Loucy (cell line): ENCODE measurements at regions not wholly inside any gene's neighbourhood (a gene's known extent, or its start where the extent isn't known, plus 50 kb on each side); places are given as distances from the start of the nearest gene placed in this dataset.
"Not testable (repeated sequence)": the region's sequence is repeated elsewhere in the genome, so short reads cannot be mapped to it uniquely, and the experiment has no call there.

Experiments
- H2AFZ ChIP-seq: fragments of 200-600 bp; sonication (generic); 2 replicates; pipeline ENCODE4 v1.6.0; 2016; ENCODE audit warnings: antibody characterized with exemption, mild to moderate bottlenecking, low read length, moderate library complexity
- H3F3A ChIP-seq: fragments of 200-600 bp; 2 replicates; pipeline ENCODE4 v1.6.0; 2016; ENCODE audit warnings: antibody characterized with exemption, low read depth, mild to moderate bottlenecking
- H3K27me3 ChIP-seq: fragments of 200-600 bp; sonication (generic); 2 replicates; pipeline ENCODE4 v1.6.1; 2014; ENCODE audit warnings: low read length, mild to moderate bottlenecking; ENCODE audit not compliant: insufficient read depth, poor library complexity, severe bottlenecking
- H3K36me3 ChIP-seq: fragments of 200-600 bp; sonication (generic); 2 replicates; pipeline ENCODE4 v1.6.1; 2016; ENCODE audit warnings: low read length; ENCODE audit not compliant: insufficient read depth
- H3K4me1 ChIP-seq: fragments of 200-600 bp; sonication (generic); 2 replicates; pipeline ENCODE4 v1.5.1; 2014; ENCODE audit warnings: low read length, mild to moderate bottlenecking; ENCODE audit not compliant: insufficient read depth, poor library complexity, severe bottlenecking
- H3K4me2 ChIP-seq: fragments of 200-600 bp; sonication (generic); 2 replicates; pipeline ENCODE4 v1.6.0; 2014; ENCODE audit warnings: antibody characterized with exemption, low read length, low read depth, mild to moderate bottlenecking; ENCODE audit not compliant: poor library complexity, severe bottlenecking
- H3K4me3 ChIP-seq: fragments of 200-600 bp; sonication (generic); 2 replicates; pipeline ENCODE4 v1.5.1; 2014; ENCODE audit warnings: low read length, mild to moderate bottlenecking, mixed read lengths; ENCODE audit not compliant: poor library complexity, severe bottlenecking
- H3K79me2 ChIP-seq: fragments of 200-600 bp; sonication (generic); 2 replicates; pipeline ENCODE4 v1.6.1; 2014; ENCODE audit warnings: low read length; ENCODE audit not compliant: insufficient read depth
- H3K9ac ChIP-seq: fragments of 200-600 bp; sonication (generic); 2 replicates; pipeline ENCODE4 v1.6.0; 2014; ENCODE audit warnings: mild to moderate bottlenecking, low read depth, low read length, moderate library complexity; ENCODE audit not compliant: poor library complexity, severe bottlenecking
- H3K9me2 ChIP-seq: fragments of 200-600 bp; sonication (generic); replicated peaks from 2 replicates; pipeline ENCODE4 v1.6.1; 2016; ENCODE audit warnings: low read depth, low read length, mixed read lengths
- H3K9me3 ChIP-seq: fragments of 200-600 bp; sonication (generic); 2 replicates; pipeline ENCODE4 v1.6.1; 2014; ENCODE audit warnings: mild to moderate bottlenecking, antibody characterized with exemption, low read length, low read depth; ENCODE audit not compliant: insufficient read depth
- H4K20me1 ChIP-seq: fragments of 200-600 bp; sonication (generic); 2 replicates; pipeline ENCODE4 v1.6.0; 2014; ENCODE audit warnings: antibody characterized with exemption, low read length, mild to moderate bottlenecking; ENCODE audit not compliant: insufficient read depth, poor library complexity, severe bottlenecking
- EZH2phosphoT487 ChIP-seq: fragments of 200-600 bp; IDR thresholded peaks from 2 replicates; pipeline ENCODE4 v1.6.1; 2018; ENCODE audit warnings: antibody characterized with exemption, mild to moderate bottlenecking, moderate library complexity, borderline replicate concordance
- TF ChIP-seq, protein P1 (sequence below): fragments of 200-600 bp; sonication (generic); conservative IDR thresholded peaks from 2 replicates; pipeline ENCODE4 v1.5.1; 2014; ENCODE audit warnings: mild to moderate bottlenecking, antibody characterized with exemption, low read length

DNA sequence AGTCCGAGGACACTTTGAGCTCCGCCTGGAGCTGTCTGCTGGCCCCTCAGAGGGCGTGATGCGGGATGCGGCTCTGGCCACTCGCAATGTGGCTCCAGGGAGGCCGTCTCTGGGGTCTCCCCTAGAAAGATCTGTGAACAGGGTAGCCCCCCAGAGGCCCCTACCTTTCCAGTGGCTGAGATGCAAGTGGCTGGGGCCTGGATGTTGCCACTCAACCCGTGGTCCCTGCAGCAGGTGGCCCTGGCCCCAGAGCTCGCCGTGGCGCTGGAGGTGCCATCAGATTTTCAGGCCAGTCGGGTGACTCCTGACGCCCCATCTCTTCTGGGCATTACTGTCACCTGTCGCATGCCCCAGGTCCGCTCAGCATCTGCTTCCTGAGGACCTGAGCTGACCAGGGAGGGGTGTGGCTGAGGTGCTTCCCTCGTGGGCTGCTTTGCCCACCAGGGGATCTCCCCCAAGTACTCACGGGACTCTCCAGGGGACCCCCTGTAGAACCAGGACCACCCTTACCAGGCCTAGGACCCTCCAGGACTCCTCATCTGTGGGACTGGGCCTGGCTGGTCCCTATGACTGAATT is 102.1 kb upstream of the LRPAP1 start:
- no peaks in the 10 kb centered on the region for H3K27me3 ChIP-seq

DNA sequence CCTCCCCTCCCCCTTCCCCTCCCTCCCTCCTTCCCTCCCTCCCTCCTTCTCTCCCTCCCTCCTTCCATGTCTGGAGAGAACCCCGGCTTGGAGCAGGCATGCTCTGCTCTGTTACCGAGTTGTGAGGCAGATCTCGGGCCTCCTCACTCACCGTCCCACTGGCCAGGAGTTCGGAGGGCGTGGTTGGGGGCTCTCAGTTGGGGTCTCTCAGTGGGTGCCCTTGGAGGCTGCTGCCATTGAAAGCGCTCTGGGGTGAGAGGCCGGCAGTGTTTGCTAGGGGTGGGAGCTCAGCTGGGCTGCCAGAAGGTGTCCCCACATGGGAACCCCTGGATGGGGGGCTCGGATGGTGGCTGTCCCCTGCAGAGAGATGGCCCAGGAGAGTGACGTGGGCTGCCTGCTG is 101.1 kb upstream of the LRPAP1 start:
- H3K27me3 ChIP-seq, H3K4me3 ChIP-seq, H4K20me1 ChIP-seq, H3K4me1 ChIP-seq, H3K79me2 ChIP-seq, H3K4me2 ChIP-seq, H3K9me3 ChIP-seq, H3K9me2 ChIP-seq, H3K36me3 ChIP-seq, H2AFZ ChIP-seq, H3F3A ChIP-seq, H3K9ac ChIP-seq: not testable (repeated sequence)

More for the DNA sequence above, 102.1 kb upstream of the LRPAP1 start:
- no peaks in the 10 kb centered on the region for H3K36me3 ChIP-seq
- H4K20me1 ChIP-seq = no peaks in the 10 kb centered on the region
- no peaks in the 10 kb centered on the region for H3K79me2 ChIP-seq
- H2AFZ ChIP-seq = no peak overlapping the region
- H3K9me2 ChIP-seq = no peaks in the 10 kb centered on the region
- H3K4me3 ChIP-seq = no peak overlapping the region
- H3K4me1 ChIP-seq = no peaks in the 10 kb centered on the region
- TF ChIP-seq, protein P1, sequence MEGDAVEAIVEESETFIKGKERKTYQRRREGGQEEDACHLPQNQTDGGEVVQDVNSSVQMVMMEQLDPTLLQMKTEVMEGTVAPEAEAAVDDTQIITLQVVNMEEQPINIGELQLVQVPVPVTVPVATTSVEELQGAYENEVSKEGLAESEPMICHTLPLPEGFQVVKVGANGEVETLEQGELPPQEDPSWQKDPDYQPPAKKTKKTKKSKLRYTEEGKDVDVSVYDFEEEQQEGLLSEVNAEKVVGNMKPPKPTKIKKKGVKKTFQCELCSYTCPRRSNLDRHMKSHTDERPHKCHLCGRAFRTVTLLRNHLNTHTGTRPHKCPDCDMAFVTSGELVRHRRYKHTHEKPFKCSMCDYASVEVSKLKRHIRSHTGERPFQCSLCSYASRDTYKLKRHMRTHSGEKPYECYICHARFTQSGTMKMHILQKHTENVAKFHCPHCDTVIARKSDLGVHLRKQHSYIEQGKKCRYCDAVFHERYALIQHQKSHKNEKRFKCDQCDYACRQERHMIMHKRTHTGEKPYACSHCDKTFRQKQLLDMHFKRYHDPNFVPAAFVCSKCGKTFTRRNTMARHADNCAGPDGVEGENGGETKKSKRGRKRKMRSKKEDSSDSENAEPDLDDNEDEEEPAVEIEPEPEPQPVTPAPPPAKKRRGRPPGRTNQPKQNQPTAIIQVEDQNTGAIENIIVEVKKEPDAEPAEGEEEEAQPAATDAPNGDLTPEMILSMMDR = no peak
- no peak for TF ChIP-seq EZH2phosphoT487
- no peak overlapping the region for H3K9ac ChIP-seq
- no peaks in the 10 kb centered on the region for H3F3A ChIP-seq
- no peak overlapping the region for H3K4me2 ChIP-seq
- H3K9me3 ChIP-seq = 0 out of 2 replicates have a peak, but pooled peaks cover 4% of the 10 kb centered on the region

DNA sequence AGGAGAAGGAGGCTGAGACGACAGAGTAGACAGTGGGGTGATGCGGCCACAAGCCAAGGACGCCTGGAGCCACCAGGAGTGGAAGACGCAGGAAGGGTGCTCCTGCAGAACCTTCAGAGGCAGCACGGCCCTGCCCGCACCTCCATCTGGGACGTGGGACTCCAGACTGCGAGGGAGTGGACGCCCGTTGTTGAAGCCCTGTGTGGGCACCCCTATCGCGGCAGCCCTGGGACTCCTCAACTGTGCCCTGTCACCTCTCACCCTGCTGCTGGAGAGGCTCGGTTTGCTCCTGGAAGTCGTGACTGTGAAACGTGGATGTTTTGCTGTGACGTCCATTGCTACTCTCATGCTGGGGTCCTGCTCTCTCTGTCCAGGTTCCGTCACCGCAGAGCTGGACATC is 100.6 kb upstream of the LRPAP1 start:
- H3F3A ChIP-seq, H2AFZ ChIP-seq, H3K9me2 ChIP-seq, H3K9ac ChIP-seq, H3K79me2 ChIP-seq, H3K4me3 ChIP-seq, H3K4me2 ChIP-seq, H3K4me1 ChIP-seq, H4K20me1 ChIP-seq, H3K36me3 ChIP-seq, H3K9me3 ChIP-seq, H3K27me3 ChIP-seq: not testable (repeated sequence)

DNA sequence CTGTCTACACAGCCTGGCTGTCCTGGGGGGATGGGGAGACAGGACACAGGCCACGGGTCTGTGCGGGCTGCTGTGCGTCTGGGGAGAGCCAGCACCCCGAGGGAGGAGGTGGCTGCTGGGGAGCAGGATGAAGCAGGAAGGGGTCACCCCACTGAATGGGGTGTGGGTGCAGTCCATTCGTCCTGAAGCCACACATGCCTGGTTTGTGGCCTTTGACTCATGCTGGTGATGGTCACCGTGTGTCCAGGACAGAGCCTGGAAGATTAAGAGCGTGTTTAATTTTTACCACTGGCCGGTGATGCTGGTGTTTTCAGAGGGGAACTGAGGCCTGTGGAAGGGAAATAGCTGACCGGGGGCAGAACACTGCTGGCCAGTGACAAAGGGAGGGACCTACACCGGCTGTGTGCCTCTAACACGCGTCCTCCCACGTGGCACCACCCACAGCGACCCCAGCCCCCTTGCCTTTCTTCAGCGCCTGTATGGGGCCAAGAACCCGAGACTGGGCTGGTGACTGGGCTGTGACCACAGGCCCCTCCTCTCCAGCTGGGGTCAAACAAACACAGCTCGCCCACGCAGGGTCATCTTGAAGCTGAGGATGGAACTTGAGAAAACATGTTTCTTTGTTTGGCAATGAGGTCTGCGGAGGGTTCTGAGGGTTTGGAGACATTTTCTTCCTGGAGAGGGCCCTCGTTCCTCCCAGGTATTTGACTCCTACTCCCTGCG is 99.5 kb upstream of the LRPAP1 start:
- H3K9ac ChIP-seq = not testable (repeated sequence)

More for the DNA sequence above, 99.5 kb upstream of the LRPAP1 start:
- not testable (repeated sequence) for H3K4me3 ChIP-seq, H3K4me1 ChIP-seq, H3K9me3 ChIP-seq, H4K20me1 ChIP-seq, H2AFZ ChIP-seq, H3K36me3 ChIP-seq, H3K27me3 ChIP-seq, H3K4me2 ChIP-seq, H3K9me2 ChIP-seq, H3K79me2 ChIP-seq, H3F3A ChIP-seq
